ENCODE measurements at regions not wholly inside any gene's neighbourhood (a gene's known extent, or its start where the extent isn't known, plus 50 kb on each side); places are given as distances from the start of the nearest gene placed in this dataset.

DNA sequence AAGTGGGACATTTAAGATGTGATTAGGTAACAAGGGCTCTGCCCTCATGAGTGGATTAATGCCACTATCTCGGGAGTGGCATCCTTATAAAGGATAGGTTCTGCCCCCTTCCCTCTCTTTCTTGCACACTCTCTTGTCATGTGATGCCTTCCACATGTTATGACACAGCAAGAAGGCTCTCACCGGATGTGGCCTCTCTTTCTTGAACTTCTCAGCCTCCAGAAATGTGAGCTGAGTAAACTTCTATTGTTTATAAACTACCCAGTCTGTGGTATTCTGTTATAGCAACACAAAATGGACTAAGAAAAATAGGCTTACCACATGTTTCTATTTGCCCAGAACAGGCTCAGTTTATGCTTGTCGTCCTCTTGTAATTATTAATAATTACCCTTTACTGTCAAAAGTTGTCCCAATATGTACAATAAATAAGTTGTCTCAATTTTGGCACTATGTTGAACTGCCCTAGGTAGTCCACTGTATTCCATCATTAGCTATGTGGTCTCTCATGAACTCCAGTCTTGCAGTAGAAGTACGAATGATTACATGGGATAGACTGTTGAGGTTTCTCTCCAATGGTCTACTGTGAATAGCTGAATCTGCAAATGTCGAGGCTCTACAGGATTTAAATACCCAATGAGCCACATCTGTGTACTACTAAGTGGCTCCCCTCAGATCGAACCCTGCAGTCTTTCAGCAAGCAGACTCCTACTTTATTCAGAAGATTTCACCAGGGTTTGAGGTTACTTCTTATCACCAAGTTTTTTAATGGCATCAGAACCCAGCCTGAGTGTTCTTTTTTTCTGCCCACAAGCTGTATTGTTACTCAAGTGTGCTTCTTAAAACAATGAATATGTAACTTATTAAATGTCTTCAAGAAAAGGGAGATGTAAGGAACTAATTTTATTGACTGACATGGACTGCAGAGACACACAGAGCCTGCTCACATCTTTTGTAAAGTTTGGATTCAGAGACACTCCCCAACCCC lies 102.0 kb upstream of the LEF1 start:
- Histone ChIP-seq H3K27me3 (ENCODE audit: insufficient read depth in 3 of 3, low read length in 2 of 3) (no peaks in the 10 kb centered on the region), H3K9me3 (no peaks in the 10 kb centered on the region), H3K4me1 (no peaks in the 10 kb centered on the region), H3K27ac (no peak overlapping the region), H3K4me3 (no peak overlapping the region), H3K36me3 (ENCODE audit: insufficient read depth in 1 of 2, low read depth in 1 of 2) (no peaks in the 10 kb centered on the region)
- WGBS, 3 donors: 67 to 77% (median 70%) methylated on average over 6 of the region's 6 CpGs
- intact Hi-C loops (cut with DNase I): no loop called here
- DNase-seq (no peak), ATAC-seq (no peak)
- TF ChIP-seq, protein P1, sequence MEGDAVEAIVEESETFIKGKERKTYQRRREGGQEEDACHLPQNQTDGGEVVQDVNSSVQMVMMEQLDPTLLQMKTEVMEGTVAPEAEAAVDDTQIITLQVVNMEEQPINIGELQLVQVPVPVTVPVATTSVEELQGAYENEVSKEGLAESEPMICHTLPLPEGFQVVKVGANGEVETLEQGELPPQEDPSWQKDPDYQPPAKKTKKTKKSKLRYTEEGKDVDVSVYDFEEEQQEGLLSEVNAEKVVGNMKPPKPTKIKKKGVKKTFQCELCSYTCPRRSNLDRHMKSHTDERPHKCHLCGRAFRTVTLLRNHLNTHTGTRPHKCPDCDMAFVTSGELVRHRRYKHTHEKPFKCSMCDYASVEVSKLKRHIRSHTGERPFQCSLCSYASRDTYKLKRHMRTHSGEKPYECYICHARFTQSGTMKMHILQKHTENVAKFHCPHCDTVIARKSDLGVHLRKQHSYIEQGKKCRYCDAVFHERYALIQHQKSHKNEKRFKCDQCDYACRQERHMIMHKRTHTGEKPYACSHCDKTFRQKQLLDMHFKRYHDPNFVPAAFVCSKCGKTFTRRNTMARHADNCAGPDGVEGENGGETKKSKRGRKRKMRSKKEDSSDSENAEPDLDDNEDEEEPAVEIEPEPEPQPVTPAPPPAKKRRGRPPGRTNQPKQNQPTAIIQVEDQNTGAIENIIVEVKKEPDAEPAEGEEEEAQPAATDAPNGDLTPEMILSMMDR (IDR thresholded peaks at IDR 0.05): no peak

DNA sequence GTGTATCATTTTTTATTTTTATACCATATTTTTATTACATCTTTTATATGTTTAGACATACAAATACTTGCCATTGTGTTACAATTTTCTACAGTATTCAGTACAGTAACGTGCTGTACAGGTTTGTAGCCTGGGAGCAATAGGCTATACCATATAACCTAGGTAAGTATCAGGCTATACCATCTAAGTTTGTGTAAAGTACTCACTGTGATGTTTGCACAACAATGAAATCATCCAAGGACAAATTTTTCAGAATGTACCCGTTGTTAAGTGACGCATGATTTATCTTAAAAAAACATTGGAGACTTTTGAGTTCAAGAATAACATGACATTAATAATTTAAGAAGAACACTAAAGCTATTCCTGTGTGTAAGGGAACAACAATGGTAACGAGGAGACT lies 96.0 kb upstream of the LEF1 start:
- WGBS, 3 donors: 78 to 82% (median 78%) methylated on average over 4 of the region's 4 CpGs
- no peaks in the 10 kb centered on the region for H3K9me3 ChIP-seq
- intact Hi-C loops (cut with DNase I): no loop called here
- H3K27me3 ChIP-seq (ENCODE audit: insufficient read depth in 3 of 3, low read length in 2 of 3): peaks cover 0 to 5% (median 0%) of the 10 kb centered on the region in 3 donors
- DNase-seq (no peak), ATAC-seq (no peak)
- H3K4me1 ChIP-seq: no peaks in the 10 kb centered on the region
- TF ChIP-seq, protein P1 (IDR thresholded peaks at IDR 0.05): no peak
- no peaks in the 10 kb centered on the region for H3K36me3 ChIP-seq (ENCODE audit: insufficient read depth in 1 of 2, low read depth in 1 of 2)
- H3K27ac ChIP-seq: no peak overlapping the region
- no peak overlapping the region for H3K4me3 ChIP-seq

DNA sequence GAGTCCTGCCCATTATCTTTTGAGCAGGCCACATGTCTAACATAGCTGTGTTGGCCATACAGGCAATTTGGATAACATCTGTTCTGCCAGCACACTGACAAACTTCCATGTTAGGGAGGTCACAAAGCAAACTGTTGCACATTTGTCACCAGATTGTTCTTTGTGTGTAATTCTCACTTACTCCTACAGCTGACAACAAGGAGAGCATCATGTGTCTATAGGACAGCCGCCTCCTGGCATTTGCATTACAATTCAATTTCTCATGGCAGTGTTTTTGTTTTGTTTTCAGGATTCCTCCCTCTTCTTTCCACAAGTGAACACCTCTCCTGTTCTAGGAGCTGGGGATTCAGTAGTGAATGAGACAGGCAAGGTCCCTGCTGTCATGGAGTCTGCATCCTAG lies 94.3 kb upstream of the LEF1 start:
- H3K4me3 ChIP-seq: no peak overlapping the region
- no peaks in the 10 kb centered on the region for H3K9me3 ChIP-seq
- intact Hi-C loops (cut with DNase I): no loop called here
- peaks cover 0 to 5% (median 0%) of the 10 kb centered on the region in 3 donors for H3K27me3 ChIP-seq (ENCODE audit: insufficient read depth in 3 of 3, low read length in 2 of 3)
- no peak overlapping the region for H3K27ac ChIP-seq
- ATAC-seq: no peak
- no peaks in the 10 kb centered on the region for H3K36me3 ChIP-seq (ENCODE audit: insufficient read depth in 1 of 2, low read depth in 1 of 2)
- TF ChIP-seq, protein P1 (IDR thresholded peaks at IDR 0.05): no peak
- 50 to 64% (median 56%) methylated on average over 1 of the region's 1 CpG for WGBS, 3 donors
- DNase-seq: no peak
- no peaks in the 10 kb centered on the region for H3K4me1 ChIP-seq

DNA sequence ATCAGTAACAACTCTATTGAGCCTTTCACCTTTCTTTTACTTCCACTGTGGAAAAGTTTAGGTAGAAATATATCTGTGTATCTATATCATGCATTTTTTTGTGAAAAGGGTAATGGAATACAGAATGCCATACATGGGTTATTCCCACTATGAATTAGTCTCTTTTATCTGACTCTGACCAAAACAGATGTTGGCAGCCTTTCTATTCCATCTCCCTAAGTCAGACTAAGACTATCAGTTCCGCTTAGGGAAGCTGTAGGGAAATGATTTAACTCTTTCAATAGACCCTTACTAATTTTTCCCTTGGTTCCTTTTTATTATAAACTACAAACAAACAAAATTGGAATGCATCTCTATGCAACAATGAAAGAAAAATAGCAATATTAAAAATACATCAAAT lies 92.3 kb upstream of the LEF1 start:
- H3K36me3 ChIP-seq (ENCODE audit: insufficient read depth in 1 of 2, low read depth in 1 of 2): no peaks in the 10 kb centered on the region
- H3K27me3 ChIP-seq (ENCODE audit: insufficient read depth in 3 of 3, low read length in 2 of 3): peaks cover 0 to 5% (median 0%) of the 10 kb centered on the region in 3 donors
- ATAC-seq: no peak
- no peaks in the 10 kb centered on the region for H3K9me3 ChIP-seq
- intact Hi-C loops (cut with DNase I): no loop called here
- TF ChIP-seq, protein P1 (IDR thresholded peaks at IDR 0.05): no peak
- no peak for DNase-seq
- no peaks in the 10 kb centered on the region for H3K4me1 ChIP-seq
- 16 to 32% (median 17%) methylated on average over 1 of the region's 1 CpG for WGBS, 3 donors
- no peak overlapping the region for H3K27ac ChIP-seq
- H3K4me3 ChIP-seq: no peak overlapping the region

Measured in psoas muscle (tissue), 7 donors.